Fibroblast of skin of right biceps (primary cell): ENCODE measurements at regions not wholly inside any gene's neighbourhood (a gene's known extent, or its start where the extent isn't known, plus 50 kb on each side); places are given as distances from the start of the nearest gene placed in this dataset.
A peak's percentile ranks its signal among the peaks of the same experiment; 100 is the strongest.
"Not testable (repeated sequence)": the region's sequence is repeated elsewhere in the genome, so short reads cannot be mapped to it uniquely, and the experiment has no call there.

Source experiments
- DNase-seq: peaks from one replicate; pipeline ENCODE4 v3.0.0-alpha.2; 2013

- not testable (repeated sequence) for DNase-seq
Observed at GRCh38 chr18:10256276-10256675, 198.2 kb upstream of the APCDD1 start.

- no peak for DNase-seq
Observed at GRCh38 chr18:10258836-10259474, 195.5 kb upstream of the APCDD1 start.

GRCh38 chr18:10259901-10260300 is 194.5 kb upstream of the APCDD1 start:
- peak; percentile 69 for DNase-seq

GRCh38 chr18:10261344-10262276 is 192.8 kb upstream of the APCDD1 start:
- DNase-seq: no peak

- DNase-seq: no peak
Observed at GRCh38 chr18:10262566-10262965, 191.9 kb upstream of the APCDD1 start.

- no peak for DNase-seq
Observed at GRCh38 chr18:10264260-10264659, 190.2 kb upstream of the APCDD1 start.

- peak; percentile 68 for DNase-seq
Observed at GRCh38 chr18:10265560-10266333, 188.7 kb upstream of the APCDD1 start.

- no peak for DNase-seq
Observed at GRCh38 chr18:10266334-10266590, 188.2 kb upstream of the APCDD1 start.

- DNase-seq: no peak
Observed at GRCh38 chr18:10269261-10269660, 185.2 kb upstream of the APCDD1 start.

- DNase-seq: no peak
Observed at GRCh38 chr18:10270151-10270571, 184.3 kb upstream of the APCDD1 start.

- no peak for DNase-seq
Observed at GRCh38 chr18:10271481-10271880, 183.0 kb upstream of the APCDD1 start.

GRCh38 chr18:10274301-10274700 is 180.1 kb upstream of the APCDD1 start:
- DNase-seq: peak; percentile 84

- DNase-seq: no peak
Observed at GRCh38 chr18:10275486-10275885, 178.9 kb upstream of the APCDD1 start.

- DNase-seq: no peak
Observed at GRCh38 chr18:10278265-10278664, 176.2 kb upstream of the APCDD1 start.

GRCh38 chr18:10279471-10279870 is 175.0 kb upstream of the APCDD1 start:
- DNase-seq: no peak

- DNase-seq: no peak
Observed at GRCh38 chr18:10279905-10280644, 174.4 kb upstream of the APCDD1 start.

- no peak for DNase-seq
Observed at GRCh38 chr18:10284540-10285282, 169.7 kb upstream of the APCDD1 start.

GRCh38 chr18:10285283-10285640 is 169.2 kb upstream of the APCDD1 start:
- no peak for DNase-seq

- no peak for DNase-seq
Observed at GRCh38 chr18:10286580-10287150, 167.8 kb upstream of the APCDD1 start.

- DNase-seq: no peak
Observed at GRCh38 chr18:10289251-10289650, 165.2 kb upstream of the APCDD1 start.

- DNase-seq: no peak
Observed at GRCh38 chr18:10289951-10290637, 164.3 kb upstream of the APCDD1 start.
